AG04450 (cell line): ENCODE measurements at regions not wholly inside any gene's neighbourhood (a gene's known extent, or its start where the extent isn't known, plus 50 kb on each side); places are given as distances from the start of the nearest gene placed in this dataset.
"Not testable (repeated sequence)": the region's sequence is repeated elsewhere in the genome, so short reads cannot be mapped to it uniquely, and the experiment has no call there.

Experiments used
- CTCF ChIA-PET: fragments of 300-600, 350-600 bp; formaldehyde crosslinking; extraction: SDS; loops from one replicate; lab custom pipeline; 2022; ENCODE audit warnings: antibody characterized with exemption, inconsistent platforms; lab: Charles Lee
- POLR2A ChIA-PET: fragments of 350-600 bp; formaldehyde crosslinking; extraction: SDS; loops from one replicate; lab custom pipeline; 2021; ENCODE audit warnings: antibody characterized with exemption, inconsistent platforms; lab: Yijun Ruan, JAX
- DNase-seq: peaks from one replicate; pipeline ENCODE4 v3.0.0-alpha.2; 2011; ENCODE audit warnings: low read depth, low spot score
- H3K27ac ChIP-seq: one replicate; pipeline ENCODE4 v1.5.1; 2012; ENCODE audit warnings: low read depth, low read length, control low read depth
- H3K27me3 ChIP-seq: one replicate; pipeline ENCODE4 v1.6.0; 2012; ENCODE audit warnings: low read length; ENCODE audit not compliant: control insufficient read depth, insufficient read depth
- H3K4me3 ChIP-seq: 2 replicates; pipeline ENCODE4 v1.5.1; 2011; ENCODE audit warnings: mild to moderate bottlenecking, low read depth, low read length, control low read depth
- H3K9me3 ChIP-seq: 2 replicates; pipeline ENCODE4 v1.5.1; 2012; ENCODE audit warnings: low read length; ENCODE audit not compliant: control insufficient read depth, insufficient read depth
- CTCF ChIP-seq: IDR thresholded peaks from 2 replicates; pipeline ENCODE4 v1.5.1; 2011; ENCODE audit warnings: low read depth, low read length, control low read depth, inconsistent platforms

GRCh38 chr11:44366741-44367140 is 56.8 kb upstream of the ALX4 start:
- no peak for TF ChIP-seq CTCF
- Histone ChIP-seq H3K9me3 (no peaks in the 10 kb centered on the region; the same call in 1 of the 2 replicates), H3K4me3 (no peak overlapping the region), H3K27me3 (peaks cover 20% of the 10 kb centered on the region), H3K27ac (no peak overlapping the region)
- POLR2A ChIA-PET = no interaction called here
- DNase-seq = no peak
- CTCF ChIA-PET = no interaction called here

- no peak for TF ChIP-seq CTCF
- CTCF ChIA-PET = no interaction called here
- Histone ChIP-seq H3K4me3 (no peak overlapping the region), H3K27ac (no peak overlapping the region), H3K9me3 (no peaks in the 10 kb centered on the region), H3K27me3 (peaks cover 13% of the 10 kb centered on the region)
- POLR2A ChIA-PET = no interaction called here
- no peak for DNase-seq
Observed at GRCh38 chr11:44367452-44367851, 57.5 kb upstream of the ALX4 start.

GRCh38 chr11:44368886-44369285 is 58.9 kb upstream of the ALX4 start:
- H3K27me3 ChIP-seq = peaks cover 5% of the 10 kb centered on the region
- no peak overlapping the region for H3K27ac ChIP-seq
- POLR2A ChIA-PET = no interaction called here
- CTCF ChIA-PET = no interaction called here
- no peak overlapping the region for H3K4me3 ChIP-seq
- no peak for DNase-seq
- TF ChIP-seq CTCF = no peak
- no peaks in the 10 kb centered on the region for H3K9me3 ChIP-seq

- DNase-seq, H3K9me3 ChIP-seq, CTCF ChIA-PET: not testable (repeated sequence)
Observed at GRCh38 chr11:44371042-44371441, 61.1 kb upstream of the ALX4 start.

GRCh38 chr11:44371706-44372105 is 61.8 kb upstream of the ALX4 start:
- H3K27ac ChIP-seq = no peak overlapping the region
- no peak for DNase-seq
- no peak overlapping the region for H3K4me3 ChIP-seq
- CTCF ChIA-PET = no interaction called here
- POLR2A ChIA-PET = no interaction called here
- H3K27me3 ChIP-seq = peaks cover 10% of the 10 kb centered on the region
- TF ChIP-seq CTCF = no peak
- no peaks in the 10 kb centered on the region for H3K9me3 ChIP-seq

More at GRCh38 chr11:44371042-44371441, 61.1 kb upstream of the ALX4 start:
- H3K27ac ChIP-seq, H3K27me3 ChIP-seq, POLR2A ChIA-PET, H3K4me3 ChIP-seq: not testable (repeated sequence)

- TF ChIP-seq CTCF = no peak
- no peak for DNase-seq
- ChIA-PET POLR2A (no interaction called here), CTCF (no interaction called here)
- Histone ChIP-seq H3K27ac (no peak overlapping the region), H3K4me3 (no peak overlapping the region), H3K9me3 (no peaks in the 10 kb centered on the region), H3K27me3 (peaks cover 10% of the 10 kb centered on the region)
Observed at GRCh38 chr11:44372989-44373388, 63.0 kb upstream of the ALX4 start.
